ENCODE measurements at regions not wholly inside any gene's neighbourhood (a gene's known extent, or its start where the extent isn't known, plus 50 kb on each side); places are given as distances from the start of the nearest gene placed in this dataset.

DNA sequence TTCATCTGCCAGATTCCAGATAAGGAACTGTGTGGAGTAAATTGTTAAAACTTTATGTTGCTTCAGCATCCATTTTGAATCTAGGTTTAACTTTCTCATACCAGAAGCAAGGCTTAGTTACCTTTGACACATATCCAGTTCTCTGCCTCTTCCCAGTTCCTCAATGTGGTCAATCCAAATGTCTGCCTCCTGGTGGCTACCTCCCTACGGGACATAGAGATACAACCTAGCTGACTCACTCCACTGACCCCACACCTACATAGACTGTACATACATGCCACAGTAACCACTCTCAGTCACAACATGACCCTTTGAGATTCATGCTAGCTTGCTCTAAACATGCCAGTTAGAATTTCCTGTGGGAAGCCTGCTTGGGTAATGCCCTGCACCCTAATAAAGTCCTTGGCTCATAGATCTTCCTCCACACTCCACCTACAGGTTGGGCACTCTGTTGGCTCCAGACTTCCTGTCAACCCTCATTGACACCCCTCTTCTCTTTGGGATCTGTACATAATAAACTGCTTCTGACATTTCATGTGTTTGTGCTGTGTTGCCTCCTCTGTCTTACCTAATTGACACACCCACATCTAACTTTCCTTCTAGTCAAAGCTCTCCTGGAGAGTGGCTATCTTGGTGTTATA lies 278.1 kb downstream of the HTR7 start:
- CTCF ChIA-PET = no interaction called here
- ATAC-seq (replicated peaks in 1 of 4) (no peak), DNase-seq (no peak)
- no peaks in the 10 kb centered on the region for H3K4me1 ChIP-seq (ENCODE audit: control insufficient read depth in 1 of 2, extremely low read depth in 1 of 2, insufficient read depth in 2 of 2, low read length in 2 of 2)
- POLR2A ChIA-PET = no interaction called here
- H3K4me3 Mint-ChIP-seq = no peak overlapping the region
- H3K27me3 ChIP-seq (replicated peaks in 1 of 2; ENCODE audit: control insufficient read depth in 2 of 2, extremely low read depth in 1 of 2, insufficient read depth in 2 of 2, low read length in 1 of 2) = no peaks in the 10 kb centered on the region
- H3K9me3 Mint-ChIP-seq = no peaks in the 10 kb centered on the region
- no peak overlapping the region for H3K27ac Mint-ChIP-seq
- no peaks in the 10 kb centered on the region for H3K36me3 Mint-ChIP-seq
- no peaks in the 10 kb centered on the region for H3K9me3 ChIP-seq
- H3K4me3 ChIP-seq (ENCODE audit: control insufficient read depth in 1 of 2, extremely low read depth in 1 of 2, low read length in 1 of 2) = no peak overlapping the region
- WGBS (ENCODE audit: insufficient coverage) = 55% methylated on average over 1 of the region's 1 CpG
- no peak overlapping the region for H3K27ac ChIP-seq (ENCODE audit: low read length)
- H3K27me3 Mint-ChIP-seq = peaks cover 4 to 11% of the 10 kb centered on the region in 2 donors
- no peaks in the 10 kb centered on the region for H3K4me1 Mint-ChIP-seq
- H3K36me3 ChIP-seq (ENCODE audit: control insufficient read depth in 2 of 2, extremely low read depth in 1 of 2, insufficient read depth in 1 of 2, low read length in 1 of 2) = no peaks in the 10 kb centered on the region

DNA sequence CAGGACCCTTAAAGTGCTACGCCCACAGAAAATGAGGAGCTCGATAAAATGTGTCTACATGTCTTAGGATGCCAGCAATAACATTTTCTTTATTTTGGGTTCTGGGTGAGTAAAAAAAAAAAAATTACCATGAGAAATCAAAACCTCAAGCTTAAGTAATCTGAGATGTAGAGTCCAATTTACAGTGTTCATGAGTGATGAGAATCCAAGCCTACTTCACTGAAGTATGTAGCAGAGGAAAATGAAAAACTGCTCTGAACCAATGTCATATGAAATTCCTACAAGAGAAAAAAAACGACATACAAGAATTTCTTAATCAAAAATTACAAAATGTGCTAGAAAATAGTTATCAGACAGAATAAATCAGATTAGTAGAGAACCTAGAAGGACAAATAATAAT lies 274.4 kb downstream of the HTR7 start:
- ATAC-seq (replicated peaks in 1 of 4) (no peak), DNase-seq (no peak)
- Mint-ChIP-seq H3K4me3 (no peak overlapping the region), H3K4me1 (no peaks in the 10 kb centered on the region), H3K27me3 (peaks cover 9 to 10% of the 10 kb centered on the region in 2 donors), H3K27ac (no peak overlapping the region), H3K9me3 (no peaks in the 10 kb centered on the region), H3K36me3 (no peaks in the 10 kb centered on the region)
- Histone ChIP-seq H3K27me3 (replicated peaks in 1 of 2; ENCODE audit: control insufficient read depth in 2 of 2, extremely low read depth in 1 of 2, insufficient read depth in 2 of 2, low read length in 1 of 2) (no peaks in the 10 kb centered on the region), H3K27ac (ENCODE audit: low read length) (no peak overlapping the region), H3K36me3 (ENCODE audit: control insufficient read depth in 2 of 2, extremely low read depth in 1 of 2, insufficient read depth in 1 of 2, low read length in 1 of 2) (no peaks in the 10 kb centered on the region), H3K4me3 (ENCODE audit: control insufficient read depth in 1 of 2, extremely low read depth in 1 of 2, low read length in 1 of 2) (no peak overlapping the region), H3K9me3 (no peaks in the 10 kb centered on the region), H3K4me1 (ENCODE audit: control insufficient read depth in 1 of 2, extremely low read depth in 1 of 2, insufficient read depth in 2 of 2, low read length in 2 of 2) (no peaks in the 10 kb centered on the region)
- ChIA-PET POLR2A (interaction anchor here in 1 of 2 donors (0.7 kb wide), 1 partner anchor 47 kb away, joined by 8 read pairs; no protein-coding TSS in a partner anchor), CTCF (no interaction called here)
- no CpG with 5 or more reads among the region's 3 CpGs for WGBS (ENCODE audit: insufficient coverage)

DNA sequence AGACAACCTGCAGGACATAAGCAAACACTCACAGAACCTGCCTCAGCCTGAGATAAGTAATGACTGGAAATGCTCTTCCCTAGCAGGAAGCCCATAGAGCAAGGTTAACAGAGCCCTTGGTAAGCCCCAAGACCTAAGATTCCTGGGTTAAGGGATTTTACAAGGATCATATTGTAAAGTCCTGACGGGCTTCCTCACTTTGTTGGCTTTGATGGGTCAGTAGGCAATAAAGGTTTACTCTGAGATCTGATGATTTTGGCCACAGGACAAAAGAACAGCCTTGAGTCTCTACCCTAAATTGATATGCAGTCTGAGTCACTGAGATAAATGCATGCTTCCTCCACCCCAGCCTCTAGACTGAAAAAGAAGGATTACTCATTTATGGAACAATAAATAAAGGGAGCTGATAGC lies 270.8 kb downstream of the HTR7 start:
- Mint-ChIP-seq H3K4me3 (no peak overlapping the region), H3K27me3 (peaks cover 6% of the 10 kb centered on the region in 2 donors), H3K9me3 (no peaks in the 10 kb centered on the region), H3K36me3 (no peaks in the 10 kb centered on the region), H3K4me1 (no peaks in the 10 kb centered on the region), H3K27ac (no peak overlapping the region)
- POLR2A ChIA-PET = no interaction called here
- Histone ChIP-seq H3K27ac (ENCODE audit: low read length) (no peak overlapping the region), H3K27me3 (replicated peaks in 1 of 2; ENCODE audit: control insufficient read depth in 2 of 2, extremely low read depth in 1 of 2, insufficient read depth in 2 of 2, low read length in 1 of 2) (no peaks in the 10 kb centered on the region), H3K4me3 (ENCODE audit: control insufficient read depth in 1 of 2, extremely low read depth in 1 of 2, low read length in 1 of 2) (no peak overlapping the region), H3K4me1 (ENCODE audit: control insufficient read depth in 1 of 2, extremely low read depth in 1 of 2, insufficient read depth in 2 of 2, low read length in 2 of 2) (no peaks in the 10 kb centered on the region), H3K36me3 (ENCODE audit: control insufficient read depth in 2 of 2, extremely low read depth in 1 of 2, insufficient read depth in 1 of 2, low read length in 1 of 2) (no peaks in the 10 kb centered on the region), H3K9me3 (no peaks in the 10 kb centered on the region)
- CTCF ChIA-PET = no interaction called here
- DNase-seq = no peak
- no peak for ATAC-seq (replicated peaks in 1 of 4)
- WGBS (ENCODE audit: insufficient coverage) = no CpG with 5 or more reads among the region's 1 CpG

DNA sequence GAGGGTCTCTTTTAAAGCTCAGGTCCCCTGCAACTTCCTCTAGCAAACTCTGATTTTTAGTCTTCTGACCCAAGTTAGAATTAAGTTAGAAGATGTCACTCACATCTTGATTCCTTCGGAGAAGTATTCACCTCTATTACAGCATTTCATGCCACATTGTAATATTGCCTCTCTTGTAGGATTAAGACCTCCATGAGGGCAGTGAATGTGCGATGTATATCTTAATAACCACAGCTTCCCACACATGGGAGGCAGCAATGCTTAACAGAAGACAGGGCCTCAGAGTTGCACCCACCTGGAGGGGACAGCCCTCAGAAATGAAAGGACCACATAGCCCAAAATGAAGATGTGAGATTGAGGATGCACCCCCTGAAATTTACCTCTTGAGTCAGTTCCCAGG lies 270.3 kb downstream of the HTR7 start:
- no peaks in the 10 kb centered on the region for H3K4me1 Mint-ChIP-seq
- H3K4me1 ChIP-seq (ENCODE audit: control insufficient read depth in 1 of 2, extremely low read depth in 1 of 2, insufficient read depth in 2 of 2, low read length in 2 of 2) = no peaks in the 10 kb centered on the region
- H3K27me3 ChIP-seq (replicated peaks in 1 of 2; ENCODE audit: control insufficient read depth in 2 of 2, extremely low read depth in 1 of 2, insufficient read depth in 2 of 2, low read length in 1 of 2) = no peaks in the 10 kb centered on the region
- no peak overlapping the region for H3K4me3 ChIP-seq (ENCODE audit: control insufficient read depth in 1 of 2, extremely low read depth in 1 of 2, low read length in 1 of 2)
- POLR2A ChIA-PET = no interaction called here
- no peak overlapping the region for H3K27ac ChIP-seq (ENCODE audit: low read length)
- no peak overlapping the region for H3K27ac Mint-ChIP-seq
- ATAC-seq (replicated peaks in 1 of 4) (no peak), DNase-seq (no peak)
- CTCF ChIA-PET = no interaction called here
- no CpG with 5 or more reads among the region's 2 CpGs for WGBS (ENCODE audit: insufficient coverage)
- H3K9me3 ChIP-seq = no peaks in the 10 kb centered on the region
- H3K36me3 ChIP-seq (ENCODE audit: control insufficient read depth in 2 of 2, extremely low read depth in 1 of 2, insufficient read depth in 1 of 2, low read length in 1 of 2) = no peaks in the 10 kb centered on the region
- H3K4me3 Mint-ChIP-seq = no peak overlapping the region
- H3K27me3 Mint-ChIP-seq = peaks cover 6% of the 10 kb centered on the region in 2 donors
- no peaks in the 10 kb centered on the region for H3K36me3 Mint-ChIP-seq
- H3K9me3 Mint-ChIP-seq = no peaks in the 10 kb centered on the region

DNA sequence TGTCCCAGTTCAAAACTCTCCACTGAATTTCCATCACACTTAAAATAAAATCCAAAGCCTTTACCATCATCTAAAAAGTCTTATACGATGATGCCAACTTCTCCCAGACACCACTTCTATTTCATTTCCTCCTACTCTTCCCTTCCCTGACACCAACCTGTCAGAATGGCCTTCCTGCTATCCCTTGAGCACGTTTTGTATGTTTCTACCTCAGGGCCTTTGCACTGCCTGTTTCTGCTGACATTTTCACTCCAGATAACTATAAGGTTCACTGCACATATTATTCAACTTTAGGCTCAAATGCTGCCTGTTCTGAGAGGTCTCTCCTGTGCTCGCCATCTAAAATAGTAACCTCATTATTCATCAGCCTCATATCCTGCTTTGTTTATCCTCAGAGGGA lies 269.6 kb downstream of the HTR7 start:
- H3K9me3 ChIP-seq = no peaks in the 10 kb centered on the region
- Mint-ChIP-seq H3K9me3 (no peaks in the 10 kb centered on the region), H3K27ac (no peak overlapping the region), H3K27me3 (peaks cover 1 to 6% of the 10 kb centered on the region in 2 donors), H3K36me3 (no peaks in the 10 kb centered on the region), H3K4me3 (no peak overlapping the region), H3K4me1 (no peaks in the 10 kb centered on the region)
- H3K4me1 ChIP-seq (ENCODE audit: control insufficient read depth in 1 of 2, extremely low read depth in 1 of 2, insufficient read depth in 2 of 2, low read length in 2 of 2) = no peaks in the 10 kb centered on the region
- CTCF ChIA-PET = no interaction called here
- POLR2A ChIA-PET = no interaction called here
- no peak for ATAC-seq (replicated peaks in 1 of 4)
- no peaks in the 10 kb centered on the region for H3K27me3 ChIP-seq (replicated peaks in 1 of 2; ENCODE audit: control insufficient read depth in 2 of 2, extremely low read depth in 1 of 2, insufficient read depth in 2 of 2, low read length in 1 of 2)
- DNase-seq = no peak
- WGBS (ENCODE audit: insufficient coverage) = 58% methylated on average over 2 of the region's 3 CpGs
- no peak overlapping the region for H3K27ac ChIP-seq (ENCODE audit: low read length)
- no peak overlapping the region for H3K4me3 ChIP-seq (ENCODE audit: control insufficient read depth in 1 of 2, extremely low read depth in 1 of 2, low read length in 1 of 2)
- H3K36me3 ChIP-seq (ENCODE audit: control insufficient read depth in 2 of 2, extremely low read depth in 1 of 2, insufficient read depth in 1 of 2, low read length in 1 of 2) = no peaks in the 10 kb centered on the region

- H3K27me3 Mint-ChIP-seq = peaks cover 3 to 5% of the 10 kb centered on the region in 2 donors
- no peak overlapping the region for H3K27ac Mint-ChIP-seq
- WGBS (ENCODE audit: insufficient coverage) = 100% methylated on average over 1 of the region's 3 CpGs
- H3K9me3 Mint-ChIP-seq = no peaks in the 10 kb centered on the region
- DNase-seq (no peak), ATAC-seq (replicated peaks in 1 of 4) (no peak)
- Histone ChIP-seq H3K4me1 (ENCODE audit: control insufficient read depth in 1 of 2, extremely low read depth in 1 of 2, insufficient read depth in 2 of 2, low read length in 2 of 2) (no peaks in the 10 kb centered on the region), H3K27ac (ENCODE audit: low read length) (no peak overlapping the region), H3K36me3 (ENCODE audit: control insufficient read depth in 2 of 2, extremely low read depth in 1 of 2, insufficient read depth in 1 of 2, low read length in 1 of 2) (no peaks in the 10 kb centered on the region), H3K27me3 (replicated peaks in 1 of 2; ENCODE audit: control insufficient read depth in 2 of 2, extremely low read depth in 1 of 2, insufficient read depth in 2 of 2, low read length in 1 of 2) (no peaks in the 10 kb centered on the region), H3K4me3 (ENCODE audit: control insufficient read depth in 1 of 2, extremely low read depth in 1 of 2, low read length in 1 of 2) (no peak overlapping the region), H3K9me3 (no peaks in the 10 kb centered on the region)
- no peak overlapping the region for H3K4me3 Mint-ChIP-seq
- H3K36me3 Mint-ChIP-seq = no peaks in the 10 kb centered on the region
- H3K4me1 Mint-ChIP-seq = no peaks in the 10 kb centered on the region
- ChIA-PET CTCF (no interaction called here), POLR2A (no interaction called here)
Measured at GRCh38 chr10:90589825-90590224, 268.0 kb downstream of the HTR7 start.

DNA sequence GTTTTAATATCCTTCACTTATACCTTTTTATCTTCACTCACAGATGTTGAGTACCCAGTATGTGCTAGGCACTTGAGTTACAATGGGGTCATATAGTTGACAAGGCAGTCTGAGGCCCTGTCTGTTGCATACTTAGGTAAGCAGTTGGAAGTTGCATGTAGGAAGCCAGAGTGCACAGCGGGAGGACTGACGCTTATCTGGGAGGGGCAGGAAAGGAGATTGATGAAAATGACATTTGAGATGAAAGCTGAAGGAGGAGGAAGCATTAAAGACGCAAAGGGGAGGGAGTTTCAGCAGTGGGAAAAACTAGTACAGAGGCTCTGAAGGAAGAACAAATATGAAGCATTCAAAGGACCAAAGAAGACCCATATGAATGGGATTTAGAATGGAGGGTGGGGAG lies 266.2 kb downstream of the HTR7 start:
- H3K4me3 Mint-ChIP-seq = no peak overlapping the region
- H3K27ac Mint-ChIP-seq = no peak overlapping the region
- CTCF ChIA-PET = no interaction called here
- peaks cover 4 to 5% of the 10 kb centered on the region in 2 donors for H3K27me3 Mint-ChIP-seq
- no peak overlapping the region for H3K27ac ChIP-seq (ENCODE audit: low read length)
- WGBS (ENCODE audit: insufficient coverage) = 59% methylated on average over 3 of the region's 3 CpGs
- no peak for ATAC-seq (replicated peaks in 1 of 4)
- H3K36me3 ChIP-seq (ENCODE audit: control insufficient read depth in 2 of 2, extremely low read depth in 1 of 2, insufficient read depth in 1 of 2, low read length in 1 of 2) = no peaks in the 10 kb centered on the region
- H3K4me1 Mint-ChIP-seq = no peaks in the 10 kb centered on the region
- no peak for DNase-seq
- H3K9me3 ChIP-seq = no peaks in the 10 kb centered on the region
- POLR2A ChIA-PET = no interaction called here
- no peak overlapping the region for H3K4me3 ChIP-seq (ENCODE audit: control insufficient read depth in 1 of 2, extremely low read depth in 1 of 2, low read length in 1 of 2)
- no peaks in the 10 kb centered on the region for H3K27me3 ChIP-seq (replicated peaks in 1 of 2; ENCODE audit: control insufficient read depth in 2 of 2, extremely low read depth in 1 of 2, insufficient read depth in 2 of 2, low read length in 1 of 2)
- H3K36me3 Mint-ChIP-seq = no peaks in the 10 kb centered on the region
- H3K4me1 ChIP-seq (ENCODE audit: control insufficient read depth in 1 of 2, extremely low read depth in 1 of 2, insufficient read depth in 2 of 2, low read length in 2 of 2) = no peaks in the 10 kb centered on the region
- H3K9me3 Mint-ChIP-seq = no peaks in the 10 kb centered on the region

All from T-cell (primary cell).